Trophoblast cell (in vitro differentiated cells and primary cell): ENCODE measurements at regions not wholly inside any gene's neighbourhood (a gene's known extent, or its start where the extent isn't known, plus 50 kb on each side); places are given as distances from the start of the nearest gene placed in this dataset.

Experiments
- DNase-seq, 2 donors: peaks; one replicate each; pipeline ENCODE4 v3.0.0-alpha.2; 2016
- H2AFZ ChIP-seq: 2 replicates; pipeline ENCODE4 v1.6.1; 2013; ENCODE audit warnings: low read length, moderate library complexity, mild to moderate bottlenecking; ENCODE audit not compliant: insufficient read depth, poor library complexity
- H2AK5ac ChIP-seq: 2 replicates; pipeline ENCODE4 v1.6.1; 2013; ENCODE audit warnings: mild to moderate bottlenecking, low read length
- H2BK120ac ChIP-seq: 2 replicates; pipeline ENCODE4 v1.6.1; 2013; ENCODE audit warnings: low read length, mild to moderate bottlenecking, moderate library complexity; ENCODE audit not compliant: insufficient read depth, poor library complexity
- H2BK12ac ChIP-seq: 2 replicates; pipeline ENCODE4 v1.6.1; 2013; ENCODE audit warnings: mild to moderate bottlenecking, low read length, moderate library complexity
- H2BK5ac ChIP-seq: 2 replicates; pipeline ENCODE4 v1.6.1; 2013; ENCODE audit warnings: low read length, low read depth, moderate library complexity, mild to moderate bottlenecking; ENCODE audit not compliant: poor library complexity
- H3K14ac ChIP-seq: 2 replicates; pipeline ENCODE4 v1.6.1; 2013; ENCODE audit warnings: mild to moderate bottlenecking, low read length
- H3K18ac ChIP-seq: 2 replicates; pipeline ENCODE4 v1.6.1; 2013; ENCODE audit warnings: mild to moderate bottlenecking, low read length
- H3K23ac ChIP-seq: 2 replicates; pipeline ENCODE4 v1.6.1; 2013; ENCODE audit warnings: low read length
- H3K27ac ChIP-seq: 2 replicates; pipeline ENCODE4 v1.5.1; 2013; ENCODE audit warnings: low read depth, mild to moderate bottlenecking, inconsistent platforms, low read length, moderate library complexity
- H3K27me3 ChIP-seq: 2 replicates; pipeline ENCODE4 v1.6.1; 2013; ENCODE audit warnings: inconsistent platforms, mild to moderate bottlenecking, low read length, moderate library complexity; ENCODE audit not compliant: insufficient read depth
- H3K36me3 ChIP-seq, 2 experiments: 1 replicate in 1 of 2; 2 replicates in 1 of 2; pipeline ENCODE4 v1.6.1; 2013; ENCODE audit warnings: low read length in 2 of 2, mild to moderate bottlenecking in 2 of 2, moderate library complexity in 1 of 2; ENCODE audit not compliant: insufficient read depth in 2 of 2, control insufficient read depth in 1 of 2
- H3K4ac ChIP-seq: 2 replicates; pipeline ENCODE4 v1.6.1; 2013; ENCODE audit warnings: low read depth, mild to moderate bottlenecking, low read length, moderate library complexity
- H3K4me1 ChIP-seq, 2 experiments: 1 replicate in 1 of 2; 2 replicates in 1 of 2; pipeline ENCODE4 v1.6.1; 2013; ENCODE audit warnings: low read length in 2 of 2, mild to moderate bottlenecking in 2 of 2, moderate library complexity in 1 of 2; ENCODE audit not compliant: insufficient read depth in 2 of 2, control insufficient read depth in 1 of 2
- H3K4me2 ChIP-seq: 2 replicates; pipeline ENCODE4 v1.6.1; 2013; ENCODE audit warnings: inconsistent platforms, mild to moderate bottlenecking, low read length, moderate library complexity
- H3K4me3 ChIP-seq: 2 replicates; pipeline ENCODE4 v1.5.1; 2013; ENCODE audit warnings: mild to moderate bottlenecking, low read depth, low read length, inconsistent platforms
- H3K79me1 ChIP-seq: one replicate; pipeline ENCODE4 v1.6.1; 2013; ENCODE audit warnings: low read length
- H3K79me2 ChIP-seq: 2 replicates; pipeline ENCODE4 v1.6.1; 2013; ENCODE audit warnings: low read length, mild to moderate bottlenecking; ENCODE audit not compliant: control insufficient read depth, insufficient read depth, poor library complexity
- H3K9ac ChIP-seq: 2 replicates; pipeline ENCODE4 v1.6.1; 2013; ENCODE audit warnings: mild to moderate bottlenecking, low read length
- H3K9me3 ChIP-seq: 2 replicates; pipeline ENCODE4 v1.6.1; 2013; ENCODE audit warnings: low read depth, mild to moderate bottlenecking, control low read depth, inconsistent platforms, low read length; ENCODE audit not compliant: insufficient read depth
- H4K12ac ChIP-seq: 2 replicates; pipeline ENCODE4 v1.6.1; 2013; ENCODE audit warnings: low read depth, mild to moderate bottlenecking, low read length, moderate library complexity
- H4K8ac ChIP-seq: 2 replicates; pipeline ENCODE4 v1.6.1; 2013; ENCODE audit warnings: low read depth, mild to moderate bottlenecking, low read length, moderate library complexity
- H4K91ac ChIP-seq: one replicate; pipeline ENCODE4 v1.6.1; 2013; ENCODE audit warnings: low read depth, mild to moderate bottlenecking, low read length, moderate library complexity
- WGBS: extraction: QIAGEN DNeasy Blood & Tissue Kit; methylation state at CpG from one replicate; pipeline ENCODE4 v1.1.7; 2013; ENCODE audit warnings: missing lambda C conversion rate; ENCODE audit not compliant: insufficient read length, insufficient coverage; ENCODE audit errors: extremely low coverage; 5-methylcytosine and 5-hydroxymethylcytosine counted together

DNA sequence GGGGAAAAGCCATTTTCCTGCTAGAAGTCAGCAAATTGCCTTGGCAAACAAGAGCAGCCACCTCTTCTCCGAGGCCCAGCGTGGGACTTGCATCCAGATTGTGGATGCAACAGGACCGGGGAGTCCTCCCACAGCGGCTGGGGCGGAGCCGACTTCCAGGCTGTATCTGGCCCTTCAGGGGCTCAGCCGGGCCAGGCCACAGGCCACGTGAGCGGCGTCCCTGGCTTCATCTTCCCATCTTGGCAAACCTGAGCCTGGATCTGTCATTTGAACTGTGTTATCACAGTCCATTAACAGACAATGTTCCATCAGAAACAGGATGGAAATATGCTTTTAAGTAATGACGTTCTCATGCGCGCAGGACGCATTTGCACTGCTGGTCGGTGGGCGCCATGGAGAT, 483.5 kb upstream of the SALL3 start:
- no CpG with 5 or more reads among the region's 16 CpGs for WGBS
- H3K14ac ChIP-seq = no peak overlapping the region
- no peak overlapping the region for H3K27ac ChIP-seq
- no peaks in the 10 kb centered on the region for H3K79me2 ChIP-seq
- no peak overlapping the region for H3K23ac ChIP-seq
- H4K12ac ChIP-seq = no peak overlapping the region
- H3K4me1 ChIP-seq = no peaks in the 10 kb centered on the region
- no peak overlapping the region for H2AFZ ChIP-seq
- H3K4me3 ChIP-seq = no peak overlapping the region
- no peak overlapping the region for H3K18ac ChIP-seq
- H3K36me3 ChIP-seq = no peaks in the 10 kb centered on the region
- H3K4me2 ChIP-seq = no peak overlapping the region
- no peak overlapping the region for H3K4ac ChIP-seq
- no peak overlapping the region for H2BK120ac ChIP-seq
- no peaks in the 10 kb centered on the region for H3K79me1 ChIP-seq
- no peak overlapping the region for H2BK5ac ChIP-seq
- no peak overlapping the region for H2AK5ac ChIP-seq
- H4K8ac ChIP-seq = no peak overlapping the region
- H3K9ac ChIP-seq = no peak overlapping the region
- no peaks in the 10 kb centered on the region for H3K27me3 ChIP-seq
- DNase-seq = no peak
- H4K91ac ChIP-seq = no peak overlapping the region
- peaks cover 34% of the 10 kb centered on the region for H3K9me3 ChIP-seq
- no peak overlapping the region for H2BK12ac ChIP-seq

DNA sequence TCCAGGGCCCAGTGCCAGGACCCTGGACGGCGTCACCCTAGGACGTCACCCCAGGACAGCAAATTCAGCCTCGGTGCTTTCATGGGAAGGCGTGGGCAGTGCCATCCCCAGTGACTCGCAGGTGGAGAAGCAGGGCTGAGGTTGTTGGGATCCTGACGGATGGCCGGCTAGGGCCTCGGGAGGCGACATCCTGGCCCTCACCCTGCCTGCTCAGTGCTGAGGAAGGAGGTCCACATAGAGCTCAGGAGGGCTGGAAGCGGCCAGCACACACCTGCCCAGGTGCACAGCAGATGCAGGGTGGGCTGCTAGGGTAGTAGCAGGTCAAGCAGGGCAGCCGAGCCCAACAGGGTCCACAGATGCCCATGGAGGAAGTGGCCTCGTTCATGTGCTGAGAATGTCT, 482.0 kb upstream of the SALL3 start:
- Histone ChIP-seq H3K9me3 (peaks cover 28% of the 10 kb centered on the region), H2BK5ac (no peak overlapping the region), H2AK5ac (no peak overlapping the region), H4K8ac (no peak overlapping the region), H3K4me1 (no peaks in the 10 kb centered on the region), H3K23ac (peak overlapping the region; percentile 15), H3K79me1 (no peaks in the 10 kb centered on the region), H3K18ac (no peak overlapping the region), H3K27me3 (no peaks in the 10 kb centered on the region), H3K9ac (no peak overlapping the region), H3K27ac (no peak overlapping the region), H3K79me2 (no peaks in the 10 kb centered on the region), H2BK120ac (no peak overlapping the region), H3K14ac (no peak overlapping the region), H4K12ac (no peak overlapping the region), H4K91ac (no peak overlapping the region), H3K36me3 (no peaks in the 10 kb centered on the region), H2AFZ (no peak overlapping the region), H3K4me2 (no peak overlapping the region), H3K4ac (no peak overlapping the region), H3K4me3 (no peak overlapping the region), H2BK12ac (no peak overlapping the region)
- DNase-seq = no peak
- WGBS = no CpG with 5 or more reads among the region's 13 CpGs

DNA sequence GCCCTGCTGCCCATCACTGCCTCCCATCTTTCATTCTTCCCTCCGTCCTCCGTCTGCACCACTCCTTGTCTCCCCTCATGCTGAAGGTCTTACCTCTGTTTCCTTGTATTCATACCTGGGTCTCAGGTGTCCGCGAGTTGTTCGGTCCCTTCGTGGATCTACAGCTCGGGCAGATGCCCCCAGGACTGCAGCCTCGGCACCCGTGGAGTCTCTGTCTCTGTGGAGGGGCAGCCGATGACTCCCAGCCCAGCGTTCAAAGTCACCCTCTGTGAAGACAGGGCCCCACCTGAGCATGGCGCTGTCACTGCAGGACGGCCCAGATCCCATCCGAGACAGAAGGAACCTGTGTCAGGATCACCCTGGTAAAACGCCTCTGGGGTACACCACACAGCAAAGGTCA, 480.0 kb upstream of the SALL3 start:
- H3K9me3 ChIP-seq = peaks cover 21% of the 10 kb centered on the region
- H2AK5ac ChIP-seq = no peak overlapping the region
- H2BK5ac ChIP-seq = no peak overlapping the region
- no peak overlapping the region for H3K18ac ChIP-seq
- H3K4me1 ChIP-seq = no peaks in the 10 kb centered on the region
- no peak overlapping the region for H4K12ac ChIP-seq
- no peaks in the 10 kb centered on the region for H3K79me1 ChIP-seq
- H3K9ac ChIP-seq = no peak overlapping the region
- H4K91ac ChIP-seq = no peak overlapping the region
- DNase-seq = no peak
- H3K4ac ChIP-seq = no peak overlapping the region
- no peak overlapping the region for H3K14ac ChIP-seq
- H2BK12ac ChIP-seq = no peak overlapping the region
- H3K27me3 ChIP-seq = no peaks in the 10 kb centered on the region
- H3K23ac ChIP-seq = no peak overlapping the region
- H2BK120ac ChIP-seq = no peak overlapping the region
- no peak overlapping the region for H3K27ac ChIP-seq
- H3K79me2 ChIP-seq = no peaks in the 10 kb centered on the region
- no peak overlapping the region for H3K4me3 ChIP-seq
- WGBS = no CpG with 5 or more reads among the region's 15 CpGs
- H3K4me2 ChIP-seq = no peak overlapping the region
- no peaks in the 10 kb centered on the region for H3K36me3 ChIP-seq
- no peak overlapping the region for H2AFZ ChIP-seq
- H4K8ac ChIP-seq = no peak overlapping the region

DNA sequence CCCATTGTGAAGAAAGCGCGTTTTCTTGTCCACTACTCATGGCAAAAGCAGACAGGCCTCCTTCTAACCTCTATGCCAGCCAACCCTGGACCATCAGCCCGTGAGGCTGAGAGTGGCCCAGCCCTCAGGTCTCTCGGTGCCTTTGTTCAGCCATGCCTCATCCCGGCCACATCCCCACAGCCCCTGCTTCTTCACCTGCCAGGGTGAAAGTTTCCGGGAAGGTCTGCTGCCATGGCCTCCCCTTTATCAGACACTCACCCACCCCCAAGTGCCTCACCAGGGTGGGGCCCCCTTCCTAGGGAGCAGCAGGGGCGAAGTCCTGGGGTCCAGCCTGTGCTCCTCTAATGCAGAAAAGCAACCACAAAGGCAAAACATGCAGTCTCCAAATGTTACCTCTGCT, 478.4 kb upstream of the SALL3 start:
- H4K8ac ChIP-seq = no peak overlapping the region
- H3K9me3 ChIP-seq = peaks cover 19% of the 10 kb centered on the region
- H3K79me2 ChIP-seq = no peaks in the 10 kb centered on the region
- no peak overlapping the region for H2AFZ ChIP-seq
- H4K12ac ChIP-seq = no peak overlapping the region
- H3K23ac ChIP-seq = no peak overlapping the region
- no peak for DNase-seq
- no peaks in the 10 kb centered on the region for H3K79me1 ChIP-seq
- H2BK5ac ChIP-seq = no peak overlapping the region
- H3K4me3 ChIP-seq = no peak overlapping the region
- H3K27me3 ChIP-seq = no peaks in the 10 kb centered on the region
- H4K91ac ChIP-seq = no peak overlapping the region
- H3K18ac ChIP-seq = no peak overlapping the region
- no peak overlapping the region for H3K4me2 ChIP-seq
- WGBS = no CpG with 5 or more reads among the region's 7 CpGs
- H2BK120ac ChIP-seq = no peak overlapping the region
- H3K27ac ChIP-seq = no peak overlapping the region
- H3K4ac ChIP-seq = no peak overlapping the region
- H3K36me3 ChIP-seq = no peaks in the 10 kb centered on the region
- H2AK5ac ChIP-seq = no peak overlapping the region
- no peak overlapping the region for H3K14ac ChIP-seq
- H3K9ac ChIP-seq = no peak overlapping the region
- no peak overlapping the region for H2BK12ac ChIP-seq
- no peaks in the 10 kb centered on the region for H3K4me1 ChIP-seq
